T-helper 2 cell treated with Interferon-gamma antibody and Interleukin-4, amounts not matched to agents 5 μg/mL and 100 μg/mL, for 36 hours (primary cell): ENCODE measurements at regions not wholly inside any gene's neighbourhood (a gene's known extent, or its start where the extent isn't known, plus 50 kb on each side); places are given as distances from the start of the nearest gene placed in this dataset.

ENCODE experiments used
- DNase-seq: peaks from one replicate; pipeline ENCODE4 v3.0.0; 2021; ENCODE audit warnings: low spot score
- H3K27ac Mint-ChIP-seq: one replicate; pipeline ENCODE4 v1.8.0; 2021; ENCODE audit warnings: mild to moderate bottlenecking, mixed read lengths
- H3K27me3 Mint-ChIP-seq: one replicate; pipeline ENCODE4 v1.8.0; 2021; ENCODE audit warnings: low read depth, mixed read lengths
- H3K36me3 Mint-ChIP-seq: one replicate; pipeline ENCODE4 v1.8.0; 2021; ENCODE audit warnings: low read depth, mixed read lengths
- H3K4me1 Mint-ChIP-seq: one replicate; pipeline ENCODE4 v1.8.0; 2021; ENCODE audit warnings: low read depth, mixed read lengths
- H3K4me3 Mint-ChIP-seq: one replicate; pipeline ENCODE4 v1.8.0; 2022; ENCODE audit warnings: mild to moderate bottlenecking, moderate library complexity, mixed read lengths
- H3K9me3 Mint-ChIP-seq: one replicate; pipeline ENCODE4 v1.8.0; 2021; ENCODE audit warnings: mixed read lengths

DNA sequence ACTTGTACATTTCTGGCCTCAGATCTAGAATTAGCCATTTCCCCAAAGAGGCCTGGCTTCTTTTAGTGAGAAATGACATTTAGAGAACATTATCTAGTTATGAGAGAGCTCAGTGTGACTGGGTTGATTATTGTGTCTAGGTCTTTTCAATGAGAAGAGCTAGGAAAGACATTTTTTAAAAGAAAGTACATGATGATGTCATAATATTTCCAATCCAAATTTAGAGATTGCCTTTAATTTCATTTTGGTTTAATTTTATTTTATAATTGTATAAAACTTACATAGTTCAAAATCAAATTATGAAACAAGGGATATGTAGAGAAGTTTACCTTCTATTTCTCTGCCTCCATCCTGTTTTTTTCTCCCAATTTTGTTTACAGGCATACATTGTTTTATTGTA, 354.9 kb downstream of the TMEM135 start:
- H3K4me1 Mint-ChIP-seq = no peaks in the 10 kb centered on the region
- no peak for DNase-seq
- H3K9me3 Mint-ChIP-seq = peaks cover 3% of the 10 kb centered on the region
- no peaks in the 10 kb centered on the region for H3K36me3 Mint-ChIP-seq
- H3K4me3 Mint-ChIP-seq = no peak overlapping the region
- no peak overlapping the region for H3K27ac Mint-ChIP-seq
- H3K27me3 Mint-ChIP-seq = peaks cover 10% of the 10 kb centered on the region

DNA sequence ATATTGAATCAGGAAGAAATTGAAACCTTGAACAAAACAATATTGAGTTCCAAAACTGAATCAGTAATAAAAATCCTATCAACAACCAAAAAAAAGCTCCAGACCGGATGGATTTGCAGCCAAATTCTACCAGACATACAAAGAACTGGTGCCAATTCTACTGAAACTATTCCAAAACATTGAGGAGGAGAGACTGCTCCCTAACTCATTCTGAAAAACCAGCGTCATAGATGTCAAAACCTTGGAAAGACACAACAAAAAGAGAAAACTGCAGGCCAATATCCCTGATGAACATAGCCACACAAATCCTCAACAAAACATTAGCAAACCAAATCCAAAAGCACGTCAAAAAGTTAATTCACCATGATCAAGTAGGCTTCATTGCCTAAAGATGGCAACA, 353.8 kb downstream of the TMEM135 start:
- no peak overlapping the region for H3K4me3 Mint-ChIP-seq
- no peak overlapping the region for H3K27ac Mint-ChIP-seq

DNA sequence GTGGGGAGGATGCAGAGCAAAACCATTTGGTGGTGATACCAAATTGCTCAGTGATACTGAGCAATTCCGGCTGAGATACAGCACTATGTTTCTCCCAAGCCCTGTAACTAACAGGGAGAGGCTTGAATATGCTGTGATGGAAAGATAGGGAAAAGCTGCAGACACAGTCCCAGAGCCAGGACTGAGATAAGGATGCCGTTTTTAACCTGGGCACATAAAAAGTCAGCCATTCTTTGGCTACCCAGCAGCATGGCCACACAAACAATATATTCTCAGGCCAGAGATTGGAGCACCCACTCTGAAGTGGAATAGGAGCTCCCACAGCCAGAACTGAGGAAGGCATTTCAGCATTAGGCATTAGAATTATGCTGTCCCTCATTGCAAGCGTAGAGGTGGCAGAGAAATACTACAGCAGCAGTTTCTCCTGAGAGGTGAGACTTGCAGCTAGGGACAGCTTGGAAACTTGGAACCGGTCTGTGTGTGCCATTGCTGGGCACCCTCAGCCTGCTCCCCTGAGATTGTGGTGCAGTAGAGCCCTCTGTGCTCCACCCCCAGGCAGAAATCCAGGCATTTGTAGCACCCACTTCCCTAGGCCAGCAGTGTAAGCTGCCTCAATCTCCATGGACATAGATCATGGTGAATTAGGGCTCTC, 346.5 kb downstream of the TMEM135 start:
- Mint-ChIP-seq H3K4me1 (no peaks in the 10 kb centered on the region), H3K36me3 (no peaks in the 10 kb centered on the region), H3K9me3 (peaks cover 14% of the 10 kb centered on the region), H3K27ac (no peak overlapping the region), H3K4me3 (no peak overlapping the region), H3K27me3 (peaks cover 3% of the 10 kb centered on the region)
- DNase-seq = no peak

More for the DNA sequence above, 353.8 kb downstream of the TMEM135 start:
- Mint-ChIP-seq H3K36me3 (no peaks in the 10 kb centered on the region), H3K9me3 (peaks cover 3% of the 10 kb centered on the region), H3K27me3 (peaks cover 7% of the 10 kb centered on the region), H3K4me1 (no peaks in the 10 kb centered on the region)
- DNase-seq = no peak

DNA sequence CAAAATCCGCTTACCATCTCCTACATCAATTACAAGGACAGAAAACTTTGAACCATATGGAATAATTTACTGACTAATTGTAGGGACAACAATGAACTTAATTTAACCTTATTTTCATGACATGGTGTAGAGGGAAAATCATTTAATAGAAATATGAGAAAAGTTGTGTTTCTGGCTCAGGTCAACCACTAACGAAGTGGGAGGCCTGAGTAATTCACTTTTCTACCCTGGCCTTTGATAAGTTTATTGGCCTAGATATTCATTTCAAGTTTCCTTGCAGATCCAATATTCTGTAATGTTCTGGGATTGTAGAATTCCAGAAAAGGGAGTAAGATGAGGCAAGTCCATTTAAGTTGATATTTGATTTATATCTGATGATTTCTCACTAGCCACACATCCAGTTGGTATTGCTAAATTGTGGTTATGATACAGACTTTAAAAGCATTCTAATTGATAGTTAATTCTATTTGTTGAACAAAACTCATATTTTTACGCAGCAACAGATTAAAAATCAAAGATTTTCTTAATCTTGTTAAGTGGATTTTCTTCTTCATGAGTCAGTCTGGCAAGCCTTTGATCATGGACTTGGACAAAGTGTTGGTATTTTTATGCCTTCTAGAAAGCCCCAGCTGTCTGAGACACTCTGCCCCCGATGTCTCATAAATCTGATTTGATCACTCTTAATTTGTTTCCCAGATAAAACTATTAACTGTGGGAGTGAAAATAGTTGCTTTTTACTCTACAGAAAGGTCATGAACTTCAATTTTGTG, 336.5 kb downstream of the TMEM135 start:
- no peaks in the 10 kb centered on the region for H3K36me3 Mint-ChIP-seq
- H3K4me1 Mint-ChIP-seq = no peaks in the 10 kb centered on the region
- H3K27ac Mint-ChIP-seq = no peak overlapping the region

More for the DNA sequence above, 336.5 kb downstream of the TMEM135 start:
- H3K27me3 Mint-ChIP-seq = peaks cover 2% of the 10 kb centered on the region
- DNase-seq = no peak
- H3K4me3 Mint-ChIP-seq = no peak overlapping the region
- no peaks in the 10 kb centered on the region for H3K9me3 Mint-ChIP-seq
